ENCODE measurements at regions not wholly inside any gene's neighbourhood (a gene's known extent, or its start where the extent isn't known, plus 50 kb on each side); places are given as distances from the start of the nearest gene placed in this dataset.

GRCh38 chr2:200725596-200725995 lies 86.1 kb upstream of the BZW1 start:
- DNase-seq (ENCODE audit: low spot score) = no peak
- Mint-ChIP-seq H3K4me1 (ENCODE audit: low read depth) (no peaks in the 10 kb centered on the region), H3K4me3 (ENCODE audit: unreplicated experiment) (no peak overlapping the region), H3K36me3 (ENCODE audit: low read depth) (peaks cover 1% of the 10 kb centered on the region), H3K27ac (ENCODE audit: unreplicated experiment) (no peak overlapping the region), H3K9me3 (ENCODE audit: low read depth) (peaks cover 6% of the 10 kb centered on the region), H3K27me3 (ENCODE audit: low read depth) (peaks cover 25% of the 10 kb centered on the region)
- no peak for TF ChIP-seq CTCF (IDR thresholded peaks at IDR 0.05)

GRCh38 chr2:200728630-200729029 lies 83.1 kb upstream of the BZW1 start:
- no peaks in the 10 kb centered on the region for H3K9me3 Mint-ChIP-seq (ENCODE audit: low read depth)
- DNase-seq (ENCODE audit: low spot score) = no peak
- no peaks in the 10 kb centered on the region for H3K4me1 Mint-ChIP-seq (ENCODE audit: low read depth)
- H3K27ac Mint-ChIP-seq (ENCODE audit: unreplicated experiment) = no peak overlapping the region
- no peaks in the 10 kb centered on the region for H3K36me3 Mint-ChIP-seq (ENCODE audit: low read depth)
- H3K4me3 Mint-ChIP-seq (ENCODE audit: unreplicated experiment) = no peak overlapping the region
- TF ChIP-seq CTCF (IDR thresholded peaks at IDR 0.05) = no peak
- peaks cover 23% of the 10 kb centered on the region for H3K27me3 Mint-ChIP-seq (ENCODE audit: low read depth)

- Mint-ChIP-seq H3K9me3 (ENCODE audit: low read depth) (no peaks in the 10 kb centered on the region), H3K4me1 (ENCODE audit: low read depth) (no peaks in the 10 kb centered on the region), H3K27ac (ENCODE audit: unreplicated experiment) (no peak overlapping the region), H3K36me3 (ENCODE audit: low read depth) (no peaks in the 10 kb centered on the region), H3K4me3 (ENCODE audit: unreplicated experiment) (no peak overlapping the region), H3K27me3 (ENCODE audit: low read depth) (peaks cover 15% of the 10 kb centered on the region)
- TF ChIP-seq CTCF (IDR thresholded peaks at IDR 0.05) = no peak
- DNase-seq (ENCODE audit: low spot score) = no peak
These were observed 81.4 kb upstream of the BZW1 start for GRCh38 chr2:200730302-200730701.

GRCh38 chr2:200730960-200731359 lies 80.8 kb upstream of the BZW1 start:
- H3K4me1 Mint-ChIP-seq (ENCODE audit: low read depth) = no peaks in the 10 kb centered on the region
- peaks cover 9% of the 10 kb centered on the region for H3K27me3 Mint-ChIP-seq (ENCODE audit: low read depth)

GRCh38 chr2:200732866-200733265 lies 78.8 kb upstream of the BZW1 start:
- Mint-ChIP-seq H3K9me3 (ENCODE audit: low read depth) (no peaks in the 10 kb centered on the region), H3K4me3 (ENCODE audit: unreplicated experiment) (no peak overlapping the region), H3K36me3 (ENCODE audit: low read depth) (no peaks in the 10 kb centered on the region), H3K27me3 (ENCODE audit: low read depth) (no peaks in the 10 kb centered on the region), H3K4me1 (ENCODE audit: low read depth) (no peaks in the 10 kb centered on the region), H3K27ac (ENCODE audit: unreplicated experiment) (no peak overlapping the region)
- no peak for TF ChIP-seq CTCF (IDR thresholded peaks at IDR 0.05)
- DNase-seq (ENCODE audit: low spot score) = no peak

More at GRCh38 chr2:200730960-200731359, 80.8 kb upstream of the BZW1 start:
- Mint-ChIP-seq H3K27ac (ENCODE audit: unreplicated experiment) (no peak overlapping the region), H3K36me3 (ENCODE audit: low read depth) (no peaks in the 10 kb centered on the region), H3K9me3 (ENCODE audit: low read depth) (no peaks in the 10 kb centered on the region), H3K4me3 (ENCODE audit: unreplicated experiment) (no peak overlapping the region)
- no peak for DNase-seq (ENCODE audit: low spot score)
- no peak for TF ChIP-seq CTCF (IDR thresholded peaks at IDR 0.05)

Data from chondrocyte (in vitro differentiated cells).